UCSD-AML1 (cell line): ENCODE measurements at regions not wholly inside any gene's neighbourhood (a gene's known extent, or its start where the extent isn't known, plus 50 kb on each side); places are given as distances from the start of the nearest gene placed in this dataset.

Experiments
- DNase-seq: peaks from one replicate; lab custom pipeline; 2025; ENCODE audit not compliant: unreplicated experiment; lab: John Stamatoyannopoulos, UW

GRCh38 chr2:8627692-8628085 lies 54.2 kb upstream of the ID2 start:
- no peak for DNase-seq

- no peak for DNase-seq
These were observed 53.5 kb upstream of the ID2 start for GRCh38 chr2:8628179-8628865.

GRCh38 chr2:8628866-8629209 lies 53.0 kb upstream of the ID2 start:
- no peak for DNase-seq

- DNase-seq, result no peak
These were observed 52.5 kb upstream of the ID2 start for GRCh38 chr2:8629402-8629801.

GRCh38 chr2:8630676-8631464 lies 51.0 kb upstream of the ID2 start:
- no peak for DNase-seq

GRCh38 chr2:8631465-8632005 lies 50.3 kb upstream of the ID2 start:
- no peak for DNase-seq
